Activated CD8-positive, alpha-beta memory T cell treated with anti-CD3 and anti-CD28 coated beads for 24 hours (primary cell): ENCODE measurements at regions not wholly inside any gene's neighbourhood (a gene's known extent, or its start where the extent isn't known, plus 50 kb on each side); places are given as distances from the start of the nearest gene placed in this dataset.
"Not testable (repeated sequence)": the region's sequence is repeated elsewhere in the genome, so short reads cannot be mapped to it uniquely, and the experiment has no call there.

Source experiments
- DNase-seq: peaks from one replicate; pipeline ENCODE4 v3.0.0-alpha.2; 2020

DNA sequence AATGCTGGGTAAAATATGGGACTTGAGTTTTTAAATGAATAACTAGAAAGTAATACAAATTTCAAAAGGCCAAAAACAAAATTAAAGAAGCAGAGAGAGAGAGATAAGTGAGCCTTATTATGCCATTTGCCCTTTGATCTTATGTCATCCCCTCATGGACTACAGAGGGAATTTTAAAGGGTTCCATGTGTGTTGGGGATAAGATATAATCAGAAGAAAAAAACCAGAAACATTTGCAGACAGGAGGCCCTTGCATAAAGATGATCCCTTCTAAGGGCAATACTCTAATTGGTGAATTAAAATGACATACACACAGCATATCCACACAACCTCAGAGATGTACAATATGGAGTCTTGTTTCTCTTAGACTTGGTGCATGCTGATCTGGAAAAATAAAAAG is 406.6 kb upstream of the LARGE1 start:
- no peak for DNase-seq

GRCh38 chr22:34330432-34330831 is 410.2 kb upstream of the LARGE1 start:
- no peak for DNase-seq

GRCh38 chr22:34333285-34333684 is 413.0 kb upstream of the LARGE1 start:
- DNase-seq, result no peak

- no peak for DNase-seq
Observed at GRCh38 chr22:34334893-34335292, 414.6 kb upstream of the LARGE1 start.

DNA sequence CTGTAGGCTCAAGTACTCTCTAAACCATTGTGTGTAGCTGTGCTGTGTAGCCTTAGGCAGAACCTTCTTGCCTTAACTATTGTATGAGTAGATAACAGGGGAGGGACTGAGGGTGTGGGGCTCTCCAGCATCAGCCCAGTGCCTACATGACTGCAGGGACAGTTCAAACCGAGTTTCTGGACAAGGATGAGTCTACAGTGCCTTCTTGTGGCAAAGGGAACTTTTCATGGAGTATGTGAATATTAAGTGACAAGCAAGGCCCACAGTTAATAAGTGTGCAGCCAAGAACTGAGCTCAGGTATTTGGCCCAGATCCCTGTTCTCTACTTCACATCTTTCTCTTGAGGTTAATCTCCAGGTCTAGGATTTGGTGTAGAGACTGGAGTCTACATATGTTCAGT is 424.4 kb upstream of the LARGE1 start:
- DNase-seq, result no peak

- DNase-seq, result no peak
Observed at GRCh38 chr22:34354071-34354817, 434.0 kb upstream of the LARGE1 start.

- no peak for DNase-seq
Observed at GRCh38 chr22:34356481-34356880, 436.2 kb upstream of the LARGE1 start.

GRCh38 chr22:34370711-34371110 is 450.4 kb upstream of the LARGE1 start:
- DNase-seq, result no peak

DNA sequence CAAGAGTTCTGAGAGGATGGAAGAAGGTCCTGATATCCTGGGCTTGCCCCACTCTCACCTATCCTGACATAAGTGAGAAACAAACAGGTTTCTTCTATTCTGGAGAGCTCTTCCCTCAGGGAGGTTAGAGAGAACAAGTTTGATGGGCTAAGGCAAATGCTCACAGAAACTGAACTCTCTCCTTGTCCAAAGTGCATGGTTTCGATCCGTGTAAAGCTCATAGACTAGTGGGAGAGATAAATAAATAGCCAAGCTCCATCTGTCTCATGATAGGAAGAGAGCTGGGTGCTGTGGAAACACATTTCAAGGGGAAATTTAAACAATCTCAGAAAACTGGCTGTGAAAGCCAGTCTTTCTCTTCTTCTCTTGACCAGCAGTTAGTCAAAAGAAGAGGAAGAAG is 459.5 kb upstream of the LARGE1 start:
- no peak for DNase-seq

- no peak for DNase-seq
Observed at GRCh38 chr22:34380532-34380931, 460.3 kb upstream of the LARGE1 start.

DNA sequence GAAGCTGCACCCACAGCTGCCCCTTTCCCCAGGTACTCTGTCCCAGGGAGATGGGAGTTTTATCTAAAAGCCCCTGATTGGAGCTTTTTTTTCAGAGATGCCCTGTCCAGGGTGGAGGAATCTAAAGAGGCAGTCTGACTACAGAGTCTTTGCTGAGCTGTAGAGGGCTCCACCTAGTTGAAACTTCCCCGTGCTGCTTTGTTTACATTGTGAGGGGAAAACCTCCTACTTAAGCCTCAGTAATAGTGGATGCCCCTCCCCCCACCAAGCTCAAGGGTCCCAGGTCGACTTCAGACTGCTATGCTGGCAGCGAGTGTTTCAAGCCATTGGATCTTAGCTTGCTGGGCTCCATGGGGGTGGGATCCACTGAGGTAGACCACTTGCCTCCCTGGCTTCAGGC is 470.1 kb upstream of the LARGE1 start:
- no peak for DNase-seq

- DNase-seq, result no peak
Observed at GRCh38 chr22:34395370-34395769, 475.1 kb upstream of the LARGE1 start.

DNA sequence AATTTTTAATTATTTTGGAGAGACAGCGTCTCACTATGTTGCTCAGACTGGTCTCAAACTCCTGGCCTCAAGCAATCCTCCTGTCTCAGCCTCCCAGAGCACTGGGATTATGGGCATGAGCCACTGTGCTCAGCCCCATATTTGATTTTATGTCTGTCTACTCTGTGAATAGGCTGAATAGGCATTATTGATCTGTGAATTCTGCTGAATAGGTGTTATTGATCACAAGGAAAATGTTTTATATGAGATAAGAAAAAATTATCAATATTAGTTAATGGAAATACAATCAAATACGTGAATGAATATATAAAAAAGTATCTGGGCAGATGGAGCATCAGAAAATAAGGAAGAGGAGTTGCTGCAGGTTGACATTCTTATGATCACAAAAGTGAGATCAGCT is 483.4 kb upstream of the LARGE1 start:
- no peak for DNase-seq

DNA sequence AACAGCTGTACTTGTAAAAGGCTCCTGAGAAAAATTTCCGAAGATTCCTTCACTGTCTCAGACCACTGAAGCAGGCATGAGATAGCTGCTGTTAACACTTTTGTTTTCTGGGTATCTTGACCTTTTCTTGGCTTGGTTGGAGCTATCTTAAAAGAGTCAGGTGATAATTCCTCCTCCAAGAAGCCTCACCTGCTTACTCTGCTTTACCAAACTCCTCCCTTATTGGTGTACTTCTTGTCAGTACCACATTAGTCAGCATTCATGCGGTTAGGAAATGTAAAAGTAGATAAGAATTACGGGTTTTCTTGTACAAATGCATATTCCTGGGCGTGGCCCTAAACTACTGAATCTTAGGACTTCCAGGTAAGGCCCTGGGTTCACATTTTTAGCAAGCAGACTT is 489.8 kb upstream of the LARGE1 start:
- no peak for DNase-seq

GRCh38 chr22:34414467-34415440 is 494.5 kb upstream of the LARGE1 start:
- no peak for DNase-seq

GRCh38 chr22:34416022-34416860 is 496.0 kb upstream of the LARGE1 start:
- no peak for DNase-seq

- not testable (repeated sequence) for DNase-seq
Observed at GRCh38 chr22:34422948-34423347, 502.7 kb upstream of the LARGE1 start.

GRCh38 chr22:34427436-34427835 is 507.2 kb upstream of the LARGE1 start:
- no peak for DNase-seq

GRCh38 chr22:34427841-34428240 is 507.6 kb upstream of the LARGE1 start:
- no peak for DNase-seq

- no peak for DNase-seq
Observed at GRCh38 chr22:34429314-34429713, 509.0 kb upstream of the LARGE1 start.

- no peak for DNase-seq
Observed at GRCh38 chr22:34430386-34430785, 510.1 kb upstream of the LARGE1 start.

GRCh38 chr22:34434371-34434770 is 514.1 kb upstream of the LARGE1 start:
- no peak for DNase-seq

GRCh38 chr22:34437140-34437539 is 516.9 kb upstream of the LARGE1 start:
- no peak for DNase-seq
